ENCODE measurements at regions not wholly inside any gene's neighbourhood (a gene's known extent, or its start where the extent isn't known, plus 50 kb on each side); places are given as distances from the start of the nearest gene placed in this dataset.

DNA sequence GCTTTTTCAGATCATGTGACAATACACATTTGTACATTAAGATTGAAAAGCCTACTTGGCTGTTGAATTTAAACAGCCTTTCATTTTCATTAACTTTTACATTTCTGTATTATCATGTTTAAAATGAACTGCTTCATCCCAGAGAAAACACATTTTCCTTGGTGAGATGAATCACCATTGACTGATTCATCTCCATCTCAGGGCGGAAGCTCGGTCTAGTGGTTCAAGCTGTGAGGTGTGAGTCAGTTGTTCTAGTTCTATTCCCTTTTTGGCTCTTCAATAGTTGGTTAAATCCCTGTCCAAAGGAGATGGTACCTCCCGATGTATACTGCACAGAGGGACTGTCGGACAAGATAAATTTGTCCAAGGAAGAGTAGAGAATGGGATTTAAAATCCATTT, 189.7 kb downstream of the ADCYAP1 start:
- TF ChIP-seq JUND (IDR thresholded peaks at IDR 0.05): no peak
- no peak for TF ChIP-seq CTCF (IDR thresholded peaks at IDR 0.05)
- TF ChIP-seq, protein P1, sequence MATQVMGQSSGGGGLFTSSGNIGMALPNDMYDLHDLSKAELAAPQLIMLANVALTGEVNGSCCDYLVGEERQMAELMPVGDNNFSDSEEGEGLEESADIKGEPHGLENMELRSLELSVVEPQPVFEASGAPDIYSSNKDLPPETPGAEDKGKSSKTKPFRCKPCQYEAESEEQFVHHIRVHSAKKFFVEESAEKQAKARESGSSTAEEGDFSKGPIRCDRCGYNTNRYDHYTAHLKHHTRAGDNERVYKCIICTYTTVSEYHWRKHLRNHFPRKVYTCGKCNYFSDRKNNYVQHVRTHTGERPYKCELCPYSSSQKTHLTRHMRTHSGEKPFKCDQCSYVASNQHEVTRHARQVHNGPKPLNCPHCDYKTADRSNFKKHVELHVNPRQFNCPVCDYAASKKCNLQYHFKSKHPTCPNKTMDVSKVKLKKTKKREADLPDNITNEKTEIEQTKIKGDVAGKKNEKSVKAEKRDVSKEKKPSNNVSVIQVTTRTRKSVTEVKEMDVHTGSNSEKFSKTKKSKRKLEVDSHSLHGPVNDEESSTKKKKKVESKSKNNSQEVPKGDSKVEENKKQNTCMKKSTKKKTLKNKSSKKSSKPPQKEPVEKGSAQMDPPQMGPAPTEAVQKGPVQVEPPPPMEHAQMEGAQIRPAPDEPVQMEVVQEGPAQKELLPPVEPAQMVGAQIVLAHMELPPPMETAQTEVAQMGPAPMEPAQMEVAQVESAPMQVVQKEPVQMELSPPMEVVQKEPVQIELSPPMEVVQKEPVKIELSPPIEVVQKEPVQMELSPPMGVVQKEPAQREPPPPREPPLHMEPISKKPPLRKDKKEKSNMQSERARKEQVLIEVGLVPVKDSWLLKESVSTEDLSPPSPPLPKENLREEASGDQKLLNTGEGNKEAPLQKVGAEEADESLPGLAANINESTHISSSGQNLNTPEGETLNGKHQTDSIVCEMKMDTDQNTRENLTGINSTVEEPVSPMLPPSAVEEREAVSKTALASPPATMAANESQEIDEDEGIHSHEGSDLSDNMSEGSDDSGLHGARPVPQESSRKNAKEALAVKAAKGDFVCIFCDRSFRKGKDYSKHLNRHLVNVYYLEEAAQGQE (IDR thresholded peaks at IDR 0.05; ENCODE audit: low read depth, low read length): no peak
- no peak for TF ChIP-seq POLR2AphosphoS5 (IDR thresholded peaks at IDR 0.05; ENCODE audit: low read depth, low read length)
- TF ChIP-seq, protein P2, sequence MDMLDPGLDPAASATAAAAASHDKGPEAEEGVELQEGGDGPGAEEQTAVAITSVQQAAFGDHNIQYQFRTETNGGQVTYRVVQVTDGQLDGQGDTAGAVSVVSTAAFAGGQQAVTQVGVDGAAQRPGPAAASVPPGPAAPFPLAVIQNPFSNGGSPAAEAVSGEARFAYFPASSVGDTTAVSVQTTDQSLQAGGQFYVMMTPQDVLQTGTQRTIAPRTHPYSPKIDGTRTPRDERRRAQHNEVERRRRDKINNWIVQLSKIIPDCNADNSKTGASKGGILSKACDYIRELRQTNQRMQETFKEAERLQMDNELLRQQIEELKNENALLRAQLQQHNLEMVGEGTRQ (IDR thresholded peaks at IDR 0.05; ENCODE audit: borderline replicate concordance, low read depth, low read length): no peak

Measured in SK-N-SH (cell line).